DND-41 (cell line): ENCODE measurements at regions not wholly inside any gene's neighbourhood (a gene's known extent, or its start where the extent isn't known, plus 50 kb on each side); places are given as distances from the start of the nearest gene placed in this dataset.

Experiments
- CTCF ChIP-seq: IDR thresholded peaks from 2 replicates; pipeline ENCODE4 v1.5.1; 2012; ENCODE audit warnings: borderline replicate concordance, low read length, moderate library complexity, mild to moderate bottlenecking; ENCODE audit not compliant: poor library complexity, severe bottlenecking; ENCODE audit errors: extremely low read depth
- EZH2 ChIP-seq: IDR thresholded peaks from 3 replicates; pipeline ENCODE4 v1.6.1; 2012; ENCODE audit warnings: borderline replicate concordance, low read depth, mild to moderate bottlenecking, moderate library complexity, low read length, inconsistent platforms; ENCODE audit not compliant: severe bottlenecking

GRCh38 chr13:110024645-110024980 lies 238.2 kb upstream of the IRS2 start:
- TF ChIP-seq CTCF (no peak), EZH2 (no peak)
